Neural cell (in vitro differentiated cells): ENCODE measurements at regions not wholly inside any gene's neighbourhood (a gene's known extent, or its start where the extent isn't known, plus 50 kb on each side); places are given as distances from the start of the nearest gene placed in this dataset.

Experiments
- SMC3 ChIP-seq: fragments of 450-650 bp; conservative IDR thresholded peaks from 2 replicates; pipeline ENCODE4 v1.6.1; 2014; ENCODE audit warnings: antibody characterized with exemption, mild to moderate bottlenecking, moderate library complexity; ENCODE audit not compliant: poor library complexity
- TF ChIP-seq, protein P1 (sequence below): fragments of 450-650 bp; IDR thresholded peaks from 2 replicates; pipeline ENCODE4 v1.5.1; 2014; ENCODE audit warnings: antibody characterized with exemption, mild to moderate bottlenecking, moderate library complexity; ENCODE audit not compliant: poor library complexity, severe bottlenecking
- TF ChIP-seq, protein P2 (sequence below): IDR thresholded peaks from 2 replicates; pipeline ENCODE4 v1.6.1; 2012; ENCODE audit warnings: borderline replicate concordance

DNA sequence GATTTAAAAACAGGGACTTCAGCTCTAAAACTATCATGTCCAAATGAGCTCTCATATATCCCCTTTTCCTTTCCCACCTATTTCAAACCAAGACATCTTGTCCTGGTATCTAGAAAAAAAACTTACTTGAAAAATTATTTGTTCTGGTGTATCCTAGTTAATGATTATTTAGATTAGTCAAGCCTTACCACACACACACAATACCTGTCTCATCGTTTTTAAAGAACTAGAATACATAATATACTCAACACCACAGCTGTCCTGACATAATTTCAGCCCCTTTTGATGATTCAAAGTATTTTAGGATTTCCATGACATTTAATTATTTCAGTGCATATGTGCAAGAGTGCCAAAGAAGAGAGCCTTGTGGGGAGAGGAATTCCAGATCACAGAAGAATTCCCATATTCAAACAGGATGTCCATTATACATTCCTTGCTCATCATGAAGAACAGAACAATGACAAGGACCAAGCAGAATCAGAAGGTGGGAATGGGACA is 233.7 kb downstream of the SMARCA2 start:
- TF ChIP-seq, protein P1, sequence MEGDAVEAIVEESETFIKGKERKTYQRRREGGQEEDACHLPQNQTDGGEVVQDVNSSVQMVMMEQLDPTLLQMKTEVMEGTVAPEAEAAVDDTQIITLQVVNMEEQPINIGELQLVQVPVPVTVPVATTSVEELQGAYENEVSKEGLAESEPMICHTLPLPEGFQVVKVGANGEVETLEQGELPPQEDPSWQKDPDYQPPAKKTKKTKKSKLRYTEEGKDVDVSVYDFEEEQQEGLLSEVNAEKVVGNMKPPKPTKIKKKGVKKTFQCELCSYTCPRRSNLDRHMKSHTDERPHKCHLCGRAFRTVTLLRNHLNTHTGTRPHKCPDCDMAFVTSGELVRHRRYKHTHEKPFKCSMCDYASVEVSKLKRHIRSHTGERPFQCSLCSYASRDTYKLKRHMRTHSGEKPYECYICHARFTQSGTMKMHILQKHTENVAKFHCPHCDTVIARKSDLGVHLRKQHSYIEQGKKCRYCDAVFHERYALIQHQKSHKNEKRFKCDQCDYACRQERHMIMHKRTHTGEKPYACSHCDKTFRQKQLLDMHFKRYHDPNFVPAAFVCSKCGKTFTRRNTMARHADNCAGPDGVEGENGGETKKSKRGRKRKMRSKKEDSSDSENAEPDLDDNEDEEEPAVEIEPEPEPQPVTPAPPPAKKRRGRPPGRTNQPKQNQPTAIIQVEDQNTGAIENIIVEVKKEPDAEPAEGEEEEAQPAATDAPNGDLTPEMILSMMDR, result no peak
- TF ChIP-seq SMC3, result no peak
- TF ChIP-seq, protein P2, sequence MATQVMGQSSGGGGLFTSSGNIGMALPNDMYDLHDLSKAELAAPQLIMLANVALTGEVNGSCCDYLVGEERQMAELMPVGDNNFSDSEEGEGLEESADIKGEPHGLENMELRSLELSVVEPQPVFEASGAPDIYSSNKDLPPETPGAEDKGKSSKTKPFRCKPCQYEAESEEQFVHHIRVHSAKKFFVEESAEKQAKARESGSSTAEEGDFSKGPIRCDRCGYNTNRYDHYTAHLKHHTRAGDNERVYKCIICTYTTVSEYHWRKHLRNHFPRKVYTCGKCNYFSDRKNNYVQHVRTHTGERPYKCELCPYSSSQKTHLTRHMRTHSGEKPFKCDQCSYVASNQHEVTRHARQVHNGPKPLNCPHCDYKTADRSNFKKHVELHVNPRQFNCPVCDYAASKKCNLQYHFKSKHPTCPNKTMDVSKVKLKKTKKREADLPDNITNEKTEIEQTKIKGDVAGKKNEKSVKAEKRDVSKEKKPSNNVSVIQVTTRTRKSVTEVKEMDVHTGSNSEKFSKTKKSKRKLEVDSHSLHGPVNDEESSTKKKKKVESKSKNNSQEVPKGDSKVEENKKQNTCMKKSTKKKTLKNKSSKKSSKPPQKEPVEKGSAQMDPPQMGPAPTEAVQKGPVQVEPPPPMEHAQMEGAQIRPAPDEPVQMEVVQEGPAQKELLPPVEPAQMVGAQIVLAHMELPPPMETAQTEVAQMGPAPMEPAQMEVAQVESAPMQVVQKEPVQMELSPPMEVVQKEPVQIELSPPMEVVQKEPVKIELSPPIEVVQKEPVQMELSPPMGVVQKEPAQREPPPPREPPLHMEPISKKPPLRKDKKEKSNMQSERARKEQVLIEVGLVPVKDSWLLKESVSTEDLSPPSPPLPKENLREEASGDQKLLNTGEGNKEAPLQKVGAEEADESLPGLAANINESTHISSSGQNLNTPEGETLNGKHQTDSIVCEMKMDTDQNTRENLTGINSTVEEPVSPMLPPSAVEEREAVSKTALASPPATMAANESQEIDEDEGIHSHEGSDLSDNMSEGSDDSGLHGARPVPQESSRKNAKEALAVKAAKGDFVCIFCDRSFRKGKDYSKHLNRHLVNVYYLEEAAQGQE, result no peak
